GM23338 (cell line): ENCODE measurements at regions not wholly inside any gene's neighbourhood (a gene's known extent, or its start where the extent isn't known, plus 50 kb on each side); places are given as distances from the start of the nearest gene placed in this dataset.
A peak's percentile ranks its signal among the peaks of the same experiment; 100 is the strongest.

Experiments used
- ATAC-seq: fragments of 200-7000 bp; cut with Tn5 transposase; 3 replicates; pipeline ENCODE4 v1.9.1; 2020
- DNase-seq: peaks from one replicate; pipeline ENCODE4 v3.0.0-alpha.2; 2015; ENCODE audit warnings: low spot score
- H2AFZ ChIP-seq: fragments of 200-600 bp; sonication (generic); 2 replicates; pipeline ENCODE4 v1.8.0; 2016; ENCODE audit warnings: antibody characterized with exemption, mild to moderate bottlenecking, moderate library complexity
- H3F3A ChIP-seq: fragments of 200-600 bp; sonication (generic); replicated peaks from 2 replicates; pipeline ENCODE4 v1.8.0; 2017; ENCODE audit warnings: antibody characterized with exemption, mixed run types, low read depth
- H3K27ac ChIP-seq: fragments of 200-600 bp; sonication (generic); 2 replicates; pipeline ENCODE4 v1.6.1; 2016; ENCODE audit warnings: low read depth
- H3K27me3 ChIP-seq: fragments of 200-600 bp; sonication (generic); 2 replicates; pipeline ENCODE4 v1.8.0; 2016; ENCODE audit warnings: mild to moderate bottlenecking, mixed run types, moderate library complexity; ENCODE audit not compliant: insufficient read depth
- H3K36me3 ChIP-seq: fragments of 200-600 bp; sonication (generic); 2 replicates; pipeline ENCODE4 v1.8.0; 2016; ENCODE audit warnings: mild to moderate bottlenecking; ENCODE audit not compliant: insufficient read depth
- H3K4me1 ChIP-seq: fragments of 200-600 bp; sonication (generic); 2 replicates; pipeline ENCODE4 v1.8.0; 2016; ENCODE audit warnings: mild to moderate bottlenecking, moderate library complexity; ENCODE audit not compliant: insufficient read depth
- H3K4me2 ChIP-seq: fragments of 200-600 bp; sonication (generic); 2 replicates; pipeline ENCODE4 v1.7.1; 2017; ENCODE audit warnings: mixed run types
- H3K4me3 ChIP-seq: fragments of 200-600 bp; sonication (generic); 2 replicates; pipeline ENCODE4 v1.6.1; 2016; ENCODE audit warnings: mixed run types
- H3K79me2 ChIP-seq: fragments of 200-600 bp; sonication (generic); replicated peaks from 2 replicates; pipeline ENCODE4 v1.8.0; 2017; ENCODE audit warnings: mild to moderate bottlenecking; ENCODE audit not compliant: insufficient read depth
- H3K9me2 ChIP-seq: fragments of 200-600 bp; sonication (generic); 2 replicates; pipeline ENCODE4 v1.8.0; 2017; ENCODE audit not compliant: insufficient read depth
- H4K20me1 ChIP-seq: fragments of 200-600 bp; sonication (generic); replicated peaks from 2 replicates; pipeline ENCODE4 v1.8.0; 2017; ENCODE audit warnings: mild to moderate bottlenecking; ENCODE audit not compliant: insufficient read depth
- H3K27ac Mint-ChIP-seq: 2 replicates; pipeline ENCODE4 v1.8.0; 2020; ENCODE audit warnings: inconsistent platforms, mild to moderate bottlenecking, moderate library complexity, mixed read lengths
- H3K27me3 Mint-ChIP-seq: 3 replicates; pipeline ENCODE4 v1.8.0; 2022; ENCODE audit warnings: low read depth, mild to moderate bottlenecking, moderate library complexity, mixed read lengths, inconsistent platforms; ENCODE audit not compliant: insufficient read depth, poor library complexity
- H3K36me3 Mint-ChIP-seq: 3 replicates; pipeline ENCODE4 v1.8.0; 2021; ENCODE audit warnings: low read depth, mild to moderate bottlenecking, inconsistent platforms, moderate library complexity, mixed read lengths
- H3K4me1 Mint-ChIP-seq: 3 replicates; pipeline ENCODE4 v1.8.0; 2020; ENCODE audit warnings: mild to moderate bottlenecking, inconsistent platforms, mixed read lengths
- H3K4me3 Mint-ChIP-seq: 3 replicates; pipeline ENCODE4 v1.8.0; 2021; ENCODE audit warnings: moderate library complexity, mild to moderate bottlenecking, inconsistent platforms, mixed read lengths
- H3K9me3 Mint-ChIP-seq: 3 replicates; pipeline ENCODE4 v1.8.0; 2020; ENCODE audit warnings: moderate library complexity, mild to moderate bottlenecking, inconsistent platforms, mixed read lengths
- CREB1 ChIP-seq: fragments of 250-450 bp; sonication (Bioruptor Pico); IDR thresholded peaks from 2 replicates; pipeline ENCODE4 v1.5.0; 2020; ENCODE audit warnings: low read depth, mild to moderate bottlenecking, moderate library complexity
- EZH2phosphoT487 ChIP-seq: fragments of 200-600 bp; sonication (generic); IDR thresholded peaks from one replicate; pipeline ENCODE4 v1.8.1; 2018; ENCODE audit warnings: antibody characterized with exemption; ENCODE audit not compliant: unreplicated experiment
- NANOG ChIP-seq: IDR thresholded peaks from 2 replicates; pipeline ENCODE4 v1.6.1; 2016; ENCODE audit warnings: antibody characterized with exemption, borderline replicate concordance
- POLR2AphosphoS5 ChIP-seq: IDR thresholded peaks from 2 replicates; pipeline ENCODE4 v1.6.1; 2016; ENCODE audit warnings: antibody characterized with exemption, low read depth
- STAT1 ChIP-seq: IDR thresholded peaks from one replicate; pipeline ENCODE4 v1.6.1; 2016; ENCODE audit warnings: antibody characterized with exemption; ENCODE audit not compliant: unreplicated experiment
- ZNF331 ChIP-seq: fragments of 250-450 bp; sonication (Bioruptor Pico); IDR thresholded peaks from 2 replicates; pipeline ENCODE4 v1.5.0; 2020; ENCODE audit warnings: low read depth, mild to moderate bottlenecking, moderate library complexity
- TF ChIP-seq, protein P1 (sequence below): IDR thresholded peaks from one replicate; pipeline ENCODE4 v1.6.1; 2018; ENCODE audit warnings: antibody characterized with exemption; ENCODE audit not compliant: unreplicated experiment
- TF ChIP-seq, protein P2 (sequence below): fragments of 250-450 bp; sonication (Bioruptor Pico); IDR thresholded peaks from 2 replicates; pipeline ENCODE4 v1.5.0; 2020; ENCODE audit warnings: mild to moderate bottlenecking, moderate library complexity
- TF ChIP-seq, protein P3 (sequence below), 2 experiments: fragments of 200-600 bp in 1 of 2; sonication (generic) in 1 of 2; conservative IDR thresholded peaks; 2 replicates each; pipeline versions ENCODE4 v1.5.1 to v1.6.1; 2016 to 2017; ENCODE audit warnings: antibody characterized with exemption in 2 of 2, low read depth in 2 of 2, mild to moderate bottlenecking in 2 of 2, moderate library complexity in 1 of 2
- TF ChIP-seq, protein P4 (sequence below): IDR thresholded peaks from 2 replicates; pipeline ENCODE4 v1.6.1; 2016; ENCODE audit warnings: antibody characterized with exemption

DNA sequence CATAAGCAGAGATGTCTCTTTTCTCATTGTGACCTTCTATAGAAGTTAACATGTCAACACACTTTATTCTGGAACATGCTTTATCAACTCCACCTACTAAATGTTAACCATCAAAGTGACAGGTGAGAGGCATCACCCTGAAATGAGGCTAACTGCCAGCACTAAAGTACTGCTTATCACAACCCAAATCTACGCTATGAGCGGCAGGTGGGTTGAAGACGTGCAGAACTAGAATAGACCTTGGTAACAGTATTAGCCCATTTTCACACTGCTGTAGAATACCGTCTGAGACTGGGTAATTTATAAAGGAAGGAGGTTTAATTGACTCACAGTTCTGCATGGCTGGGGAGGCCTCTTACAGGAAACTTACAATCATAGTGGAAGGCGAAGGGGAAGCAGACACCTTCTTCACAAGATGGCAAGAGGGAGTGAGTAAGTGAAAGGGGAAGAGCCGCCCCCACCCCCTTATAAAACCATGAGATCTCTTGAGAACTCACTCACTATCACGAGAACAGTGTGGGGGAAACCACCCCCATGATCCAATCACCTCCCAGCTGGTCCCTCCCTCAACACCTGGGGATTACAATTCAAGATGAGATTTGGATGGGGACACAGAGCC, 359.0 kb downstream of the SEC23A start:
- Histone ChIP-seq H3K9me2 (no peaks in the 10 kb centered on the region), H3K36me3 (no peaks in the 10 kb centered on the region), H4K20me1 (no peaks in the 10 kb centered on the region), H3K27ac (no peak overlapping the region), H3K4me2 (no peak overlapping the region), H2AFZ (peak overlapping the region; percentile 24; the same call in 1 of the 2 replicates), H3K4me3 (no peak overlapping the region), H3F3A (no peaks in the 10 kb centered on the region), H3K79me2 (no peaks in the 10 kb centered on the region), H3K4me1 (no peaks in the 10 kb centered on the region), H3K27me3 (no peaks in the 10 kb centered on the region)
- Mint-ChIP-seq H3K9me3 (no peaks in the 10 kb centered on the region; the same call in 1 of the 3 replicates), H3K27ac (no peak overlapping the region), H3K4me3 (no peak overlapping the region), H3K27me3 (peaks cover 4% of the 10 kb centered on the region), H3K4me1 (peaks cover 6% of the 10 kb centered on the region; the same call in 2 of the 3 replicates), H3K36me3 (no peaks in the 10 kb centered on the region)
- no peak for ATAC-seq
- DNase-seq, result no peak
- TF ChIP-seq ZNF331 (CRISPR knock-in tag) (no peak), STAT1 (no peak), POLR2AphosphoS5 (no peak), NANOG (no peak), CREB1 (CRISPR knock-in tag) (no peak), EZH2phosphoT487 (no peak)
- TF ChIP-seq, protein P1, sequence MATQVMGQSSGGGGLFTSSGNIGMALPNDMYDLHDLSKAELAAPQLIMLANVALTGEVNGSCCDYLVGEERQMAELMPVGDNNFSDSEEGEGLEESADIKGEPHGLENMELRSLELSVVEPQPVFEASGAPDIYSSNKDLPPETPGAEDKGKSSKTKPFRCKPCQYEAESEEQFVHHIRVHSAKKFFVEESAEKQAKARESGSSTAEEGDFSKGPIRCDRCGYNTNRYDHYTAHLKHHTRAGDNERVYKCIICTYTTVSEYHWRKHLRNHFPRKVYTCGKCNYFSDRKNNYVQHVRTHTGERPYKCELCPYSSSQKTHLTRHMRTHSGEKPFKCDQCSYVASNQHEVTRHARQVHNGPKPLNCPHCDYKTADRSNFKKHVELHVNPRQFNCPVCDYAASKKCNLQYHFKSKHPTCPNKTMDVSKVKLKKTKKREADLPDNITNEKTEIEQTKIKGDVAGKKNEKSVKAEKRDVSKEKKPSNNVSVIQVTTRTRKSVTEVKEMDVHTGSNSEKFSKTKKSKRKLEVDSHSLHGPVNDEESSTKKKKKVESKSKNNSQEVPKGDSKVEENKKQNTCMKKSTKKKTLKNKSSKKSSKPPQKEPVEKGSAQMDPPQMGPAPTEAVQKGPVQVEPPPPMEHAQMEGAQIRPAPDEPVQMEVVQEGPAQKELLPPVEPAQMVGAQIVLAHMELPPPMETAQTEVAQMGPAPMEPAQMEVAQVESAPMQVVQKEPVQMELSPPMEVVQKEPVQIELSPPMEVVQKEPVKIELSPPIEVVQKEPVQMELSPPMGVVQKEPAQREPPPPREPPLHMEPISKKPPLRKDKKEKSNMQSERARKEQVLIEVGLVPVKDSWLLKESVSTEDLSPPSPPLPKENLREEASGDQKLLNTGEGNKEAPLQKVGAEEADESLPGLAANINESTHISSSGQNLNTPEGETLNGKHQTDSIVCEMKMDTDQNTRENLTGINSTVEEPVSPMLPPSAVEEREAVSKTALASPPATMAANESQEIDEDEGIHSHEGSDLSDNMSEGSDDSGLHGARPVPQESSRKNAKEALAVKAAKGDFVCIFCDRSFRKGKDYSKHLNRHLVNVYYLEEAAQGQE, result no peak
- TF ChIP-seq, protein P2, sequence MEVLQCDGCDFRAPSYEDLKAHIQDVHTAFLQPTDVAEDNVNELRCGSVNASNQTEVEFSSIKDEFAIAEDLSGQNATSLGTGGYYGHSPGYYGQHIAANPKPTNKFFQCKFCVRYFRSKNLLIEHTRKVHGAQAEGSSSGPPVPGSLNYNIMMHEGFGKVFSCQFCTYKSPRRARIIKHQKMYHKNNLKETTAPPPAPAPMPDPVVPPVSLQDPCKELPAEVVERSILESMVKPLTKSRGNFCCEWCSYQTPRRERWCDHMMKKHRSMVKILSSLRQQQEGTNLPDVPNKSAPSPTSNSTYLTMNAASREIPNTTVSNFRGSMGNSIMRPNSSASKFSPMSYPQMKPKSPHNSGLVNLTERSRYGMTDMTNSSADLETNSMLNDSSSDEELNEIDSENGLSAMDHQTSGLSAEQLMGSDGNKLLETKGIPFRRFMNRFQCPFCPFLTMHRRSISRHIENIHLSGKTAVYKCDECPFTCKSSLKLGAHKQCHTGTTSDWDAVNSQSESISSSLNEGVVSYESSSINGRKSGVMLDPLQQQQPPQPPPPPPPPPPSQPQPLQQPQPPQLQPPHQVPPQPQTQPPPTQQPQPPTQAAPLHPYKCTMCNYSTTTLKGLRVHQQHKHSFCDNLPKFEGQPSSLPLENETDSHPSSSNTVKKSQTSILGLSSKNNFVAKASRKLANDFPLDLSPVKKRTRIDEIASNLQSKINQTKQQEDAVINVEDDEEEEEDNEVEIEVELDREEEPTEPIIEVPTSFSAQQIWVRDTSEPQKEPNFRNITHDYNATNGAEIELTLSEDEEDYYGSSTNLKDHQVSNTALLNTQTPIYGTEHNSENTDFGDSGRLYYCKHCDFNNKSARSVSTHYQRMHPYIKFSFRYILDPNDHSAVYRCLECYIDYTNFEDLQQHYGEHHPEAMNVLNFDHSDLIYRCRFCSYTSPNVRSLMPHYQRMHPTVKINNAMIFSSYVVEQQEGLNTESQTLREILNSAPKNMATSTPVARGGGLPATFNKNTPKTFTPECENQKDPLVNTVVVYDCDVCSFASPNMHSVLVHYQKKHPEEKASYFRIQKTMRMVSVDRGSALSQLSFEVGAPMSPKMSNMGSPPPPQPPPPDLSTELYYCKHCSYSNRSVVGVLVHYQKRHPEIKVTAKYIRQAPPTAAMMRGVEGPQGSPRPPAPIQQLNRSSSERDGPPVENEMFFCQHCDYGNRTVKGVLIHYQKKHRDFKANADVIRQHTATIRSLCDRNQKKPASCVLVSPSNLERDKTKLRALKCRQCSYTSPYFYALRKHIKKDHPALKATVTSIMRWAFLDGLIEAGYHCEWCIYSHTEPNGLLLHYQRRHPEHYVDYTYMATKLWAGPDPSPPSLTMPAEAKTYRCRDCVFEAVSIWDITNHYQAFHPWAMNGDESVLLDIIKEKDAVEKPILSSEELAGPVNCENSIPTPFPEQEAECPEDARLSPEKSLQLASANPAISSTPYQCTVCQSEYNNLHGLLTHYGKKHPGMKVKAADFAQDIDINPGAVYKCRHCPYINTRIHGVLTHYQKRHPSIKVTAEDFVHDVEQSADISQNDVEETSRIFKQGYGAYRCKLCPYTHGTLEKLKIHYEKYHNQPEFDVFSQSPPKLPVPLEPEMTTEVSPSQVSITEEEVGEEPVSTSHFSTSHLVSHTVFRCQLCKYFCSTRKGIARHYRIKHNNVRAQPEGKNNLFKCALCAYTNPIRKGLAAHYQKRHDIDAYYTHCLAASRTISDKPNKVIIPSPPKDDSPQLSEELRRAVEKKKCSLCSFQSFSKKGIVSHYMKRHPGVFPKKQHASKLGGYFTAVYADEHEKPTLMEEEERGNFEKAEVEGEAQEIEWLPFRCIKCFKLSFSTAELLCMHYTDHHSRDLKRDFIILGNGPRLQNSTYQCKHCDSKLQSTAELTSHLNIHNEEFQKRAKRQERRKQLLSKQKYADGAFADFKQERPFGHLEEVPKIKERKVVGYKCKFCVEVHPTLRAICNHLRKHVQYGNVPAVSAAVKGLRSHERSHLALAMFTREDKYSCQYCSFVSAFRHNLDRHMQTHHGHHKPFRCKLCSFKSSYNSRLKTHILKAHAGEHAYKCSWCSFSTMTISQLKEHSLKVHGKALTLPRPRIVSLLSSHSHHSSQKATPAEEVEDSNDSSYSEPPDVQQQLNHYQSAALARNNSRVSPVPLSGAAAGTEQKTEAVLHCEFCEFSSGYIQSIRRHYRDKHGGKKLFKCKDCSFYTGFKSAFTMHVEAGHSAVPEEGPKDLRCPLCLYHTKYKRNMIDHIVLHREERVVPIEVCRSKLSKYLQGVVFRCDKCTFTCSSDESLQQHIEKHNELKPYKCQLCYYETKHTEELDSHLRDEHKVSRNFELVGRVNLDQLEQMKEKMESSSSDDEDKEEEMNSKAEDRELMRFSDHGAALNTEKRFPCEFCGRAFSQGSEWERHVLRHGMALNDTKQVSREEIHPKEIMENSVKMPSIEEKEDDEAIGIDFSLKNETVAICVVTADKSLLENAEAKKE (CRISPR knock-in tag), result no peak
- TF ChIP-seq, protein P3, sequence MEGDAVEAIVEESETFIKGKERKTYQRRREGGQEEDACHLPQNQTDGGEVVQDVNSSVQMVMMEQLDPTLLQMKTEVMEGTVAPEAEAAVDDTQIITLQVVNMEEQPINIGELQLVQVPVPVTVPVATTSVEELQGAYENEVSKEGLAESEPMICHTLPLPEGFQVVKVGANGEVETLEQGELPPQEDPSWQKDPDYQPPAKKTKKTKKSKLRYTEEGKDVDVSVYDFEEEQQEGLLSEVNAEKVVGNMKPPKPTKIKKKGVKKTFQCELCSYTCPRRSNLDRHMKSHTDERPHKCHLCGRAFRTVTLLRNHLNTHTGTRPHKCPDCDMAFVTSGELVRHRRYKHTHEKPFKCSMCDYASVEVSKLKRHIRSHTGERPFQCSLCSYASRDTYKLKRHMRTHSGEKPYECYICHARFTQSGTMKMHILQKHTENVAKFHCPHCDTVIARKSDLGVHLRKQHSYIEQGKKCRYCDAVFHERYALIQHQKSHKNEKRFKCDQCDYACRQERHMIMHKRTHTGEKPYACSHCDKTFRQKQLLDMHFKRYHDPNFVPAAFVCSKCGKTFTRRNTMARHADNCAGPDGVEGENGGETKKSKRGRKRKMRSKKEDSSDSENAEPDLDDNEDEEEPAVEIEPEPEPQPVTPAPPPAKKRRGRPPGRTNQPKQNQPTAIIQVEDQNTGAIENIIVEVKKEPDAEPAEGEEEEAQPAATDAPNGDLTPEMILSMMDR (conservative IDR thresholded peaks at IDR 0.05; ENCODE audit: low read depth in 2 of 2), result no peak
- TF ChIP-seq, protein P4, sequence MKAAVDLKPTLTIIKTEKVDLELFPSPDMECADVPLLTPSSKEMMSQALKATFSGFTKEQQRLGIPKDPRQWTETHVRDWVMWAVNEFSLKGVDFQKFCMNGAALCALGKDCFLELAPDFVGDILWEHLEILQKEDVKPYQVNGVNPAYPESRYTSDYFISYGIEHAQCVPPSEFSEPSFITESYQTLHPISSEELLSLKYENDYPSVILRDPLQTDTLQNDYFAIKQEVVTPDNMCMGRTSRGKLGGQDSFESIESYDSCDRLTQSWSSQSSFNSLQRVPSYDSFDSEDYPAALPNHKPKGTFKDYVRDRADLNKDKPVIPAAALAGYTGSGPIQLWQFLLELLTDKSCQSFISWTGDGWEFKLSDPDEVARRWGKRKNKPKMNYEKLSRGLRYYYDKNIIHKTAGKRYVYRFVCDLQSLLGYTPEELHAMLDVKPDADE, result no peak
